Activated CD8-positive, alpha-beta memory T cell treated with anti-CD3 and anti-CD28 coated beads for 48 hours (primary cell): ENCODE measurements at regions not wholly inside any gene's neighbourhood (a gene's known extent, or its start where the extent isn't known, plus 50 kb on each side); places are given as distances from the start of the nearest gene placed in this dataset.
"Not testable (repeated sequence)": the region's sequence is repeated elsewhere in the genome, so short reads cannot be mapped to it uniquely, and the experiment has no call there.

Experiments used
- DNase-seq, 3 experiments: peaks; one replicate each; pipeline ENCODE4 v3.0.0-alpha.2; 2020; ENCODE audit warnings: low read depth in 2 of 3, low spot score in 2 of 3

DNA sequence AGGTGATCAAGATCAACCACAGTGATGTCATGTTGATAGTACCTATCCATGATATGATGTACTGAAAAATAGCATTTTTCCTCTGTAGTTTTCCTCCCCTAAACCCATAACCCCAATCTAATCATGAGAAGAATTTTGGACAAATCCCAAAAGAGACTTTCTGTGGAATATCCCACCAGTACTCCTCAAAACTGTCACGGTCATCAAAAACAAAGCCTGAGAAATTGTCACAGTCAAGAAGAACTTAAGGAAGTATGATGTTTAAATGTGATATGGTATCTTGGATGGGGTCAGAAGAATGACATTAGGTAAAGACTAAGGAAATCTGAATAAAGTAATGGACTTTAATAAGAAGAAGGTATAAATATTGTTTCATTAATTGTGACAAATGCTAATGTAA, 248.8 kb downstream of the RMST start:
- DNase-seq = no peak

DNA sequence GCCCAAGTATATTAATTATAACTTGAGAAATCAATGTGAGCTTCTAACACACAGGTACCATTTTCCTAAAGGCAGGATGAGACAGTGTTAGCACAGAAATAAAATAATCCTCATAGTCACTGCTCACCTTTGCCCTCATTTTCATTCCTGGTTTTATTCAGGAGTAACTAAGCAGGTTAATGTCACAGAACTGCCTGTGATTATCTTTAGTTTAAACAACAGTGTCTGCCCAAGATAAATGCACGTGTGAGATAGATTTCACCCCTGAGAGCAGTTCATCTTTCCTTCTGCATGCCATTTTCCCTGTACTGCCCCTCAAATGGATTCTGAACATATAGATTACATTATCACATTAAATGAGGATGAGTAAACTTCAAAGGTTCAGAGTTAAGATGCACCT, 250.7 kb downstream of the RMST start:
- no peak for DNase-seq

DNA sequence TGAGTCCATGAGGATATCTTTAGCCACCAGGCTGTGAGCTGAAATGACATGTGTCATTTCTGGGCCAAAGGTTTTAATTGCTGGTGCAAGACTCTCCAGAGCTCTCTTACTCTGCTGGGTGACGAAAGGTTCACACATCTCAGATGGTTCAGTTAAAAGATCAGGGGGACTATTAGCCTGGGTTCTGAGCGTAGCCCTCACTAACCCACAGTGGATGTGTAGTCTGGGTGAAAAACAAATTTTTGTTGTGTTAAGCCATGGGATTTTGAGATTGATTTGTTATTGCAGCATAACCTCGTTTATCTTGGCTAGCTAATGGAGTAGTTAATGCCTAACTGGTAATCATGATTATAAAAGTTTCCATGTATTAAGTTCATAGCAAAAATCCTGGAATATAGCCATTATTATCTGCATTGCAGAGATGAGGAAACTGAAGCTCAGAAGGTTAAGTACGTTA, 251.5 kb downstream of the RMST start:
- no peak for DNase-seq

DNA sequence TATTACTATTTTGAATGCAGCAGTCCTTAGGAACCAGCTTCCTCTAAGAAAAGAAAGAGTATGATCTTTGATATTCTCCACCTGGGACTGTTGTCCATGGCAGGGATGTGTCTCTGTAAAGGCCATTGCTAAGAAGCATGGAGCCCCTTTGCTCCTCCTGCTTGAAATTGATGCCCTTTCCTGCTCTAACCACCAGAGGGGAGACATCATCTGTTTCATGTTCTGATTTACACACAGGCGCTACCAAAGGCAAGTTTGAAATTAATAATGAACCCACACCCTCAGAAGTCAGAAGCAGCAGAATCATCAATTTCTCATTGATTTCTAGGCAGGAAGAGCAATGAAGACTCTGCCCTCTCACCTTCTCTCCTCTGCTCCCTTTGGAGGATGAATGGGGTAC, 253.8 kb downstream of the RMST start:
- DNase-seq = no peak

DNA sequence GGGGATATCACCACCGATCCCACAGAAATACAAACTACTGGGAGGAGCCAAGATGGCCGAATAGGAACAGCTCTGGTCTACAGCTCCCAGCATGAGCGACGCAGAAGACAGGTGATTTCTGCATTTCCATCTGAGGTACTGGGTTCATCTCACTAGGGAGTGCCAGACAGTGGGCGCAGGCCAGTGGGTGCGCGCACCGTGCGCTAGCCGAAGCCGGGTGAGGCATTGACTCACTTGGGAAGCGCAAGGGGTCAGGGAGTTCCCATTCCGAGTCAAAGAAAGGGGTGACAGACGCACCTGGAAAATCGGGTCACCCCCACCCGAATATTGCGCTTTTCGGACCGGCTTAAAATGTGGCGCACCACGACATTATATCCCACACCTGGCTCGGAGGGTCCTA, 261.2 kb downstream of the RMST start:
- DNase-seq = not testable (repeated sequence)

DNA sequence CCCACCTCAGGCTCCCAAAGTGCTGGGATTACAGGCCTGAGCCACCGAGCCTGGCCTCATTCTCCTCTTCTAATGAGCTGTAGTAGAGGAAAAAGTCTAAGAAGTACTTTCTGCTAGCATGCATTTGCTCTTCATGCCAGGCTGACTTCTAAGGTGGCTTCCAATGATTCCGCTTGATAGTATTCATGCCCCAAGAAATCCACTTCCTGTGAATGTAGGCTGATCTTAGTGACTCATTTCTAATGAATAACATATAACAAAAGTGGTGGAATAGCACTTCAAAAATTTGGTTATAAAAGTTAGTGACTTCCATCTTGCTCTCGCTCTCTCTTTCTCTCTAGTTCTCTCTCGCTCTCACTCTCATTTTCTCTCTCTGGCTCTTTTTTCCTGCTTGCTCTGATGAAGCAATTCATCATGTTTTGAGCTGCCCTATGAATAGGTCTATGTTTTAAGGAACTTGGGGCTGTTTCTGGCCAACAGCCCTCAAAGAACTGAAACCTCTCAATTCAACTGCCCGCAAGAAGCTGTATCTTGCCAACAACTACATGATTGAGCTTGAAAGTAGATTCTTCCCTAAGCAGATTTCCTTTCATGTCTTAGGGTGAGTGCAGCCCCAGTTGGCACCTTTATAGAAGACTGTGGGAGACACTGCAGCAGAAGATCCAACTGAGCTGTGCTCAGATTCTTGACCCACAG, 282.9 kb downstream of the RMST start:
- DNase-seq = no peak

DNA sequence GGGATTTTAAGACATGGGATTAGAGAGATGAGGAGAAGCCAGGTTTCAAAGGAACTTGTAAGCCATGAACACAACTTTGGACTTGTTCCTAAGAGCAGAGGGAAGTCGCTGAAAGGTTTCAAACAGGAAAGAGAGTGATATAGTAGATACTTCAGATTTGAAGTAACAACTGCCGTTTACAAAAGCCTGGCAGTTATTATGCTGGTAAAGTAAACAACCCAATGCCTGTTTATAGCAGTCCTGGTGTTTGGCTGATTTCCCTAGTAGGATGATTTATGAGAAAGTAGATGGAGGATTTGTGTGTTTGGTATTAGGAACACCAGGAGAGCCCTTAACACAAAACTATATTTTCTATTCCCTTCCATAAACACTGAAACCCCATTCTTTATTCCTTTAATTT, 285.7 kb downstream of the RMST start:
- DNase-seq = no peak

DNA sequence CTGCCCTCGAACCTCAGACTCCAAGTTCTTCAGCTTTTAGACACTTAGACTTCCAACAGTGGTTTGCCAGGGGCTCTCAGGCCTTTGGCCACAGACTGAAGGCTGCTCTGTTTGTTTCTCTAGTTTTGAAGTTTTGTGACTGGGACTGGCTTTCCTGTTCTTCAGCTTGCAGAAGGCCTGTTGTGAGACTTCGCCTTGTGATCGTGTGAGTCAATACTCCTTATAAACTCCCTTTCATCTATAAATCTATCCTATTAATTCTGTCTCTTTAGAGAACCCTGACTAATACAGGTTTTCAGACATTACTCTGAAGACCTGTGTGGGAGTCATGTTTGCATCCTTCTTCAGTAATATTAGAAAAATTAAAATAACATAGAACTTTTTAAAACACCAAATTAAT, 289.1 kb downstream of the RMST start:
- no peak for DNase-seq

DNA sequence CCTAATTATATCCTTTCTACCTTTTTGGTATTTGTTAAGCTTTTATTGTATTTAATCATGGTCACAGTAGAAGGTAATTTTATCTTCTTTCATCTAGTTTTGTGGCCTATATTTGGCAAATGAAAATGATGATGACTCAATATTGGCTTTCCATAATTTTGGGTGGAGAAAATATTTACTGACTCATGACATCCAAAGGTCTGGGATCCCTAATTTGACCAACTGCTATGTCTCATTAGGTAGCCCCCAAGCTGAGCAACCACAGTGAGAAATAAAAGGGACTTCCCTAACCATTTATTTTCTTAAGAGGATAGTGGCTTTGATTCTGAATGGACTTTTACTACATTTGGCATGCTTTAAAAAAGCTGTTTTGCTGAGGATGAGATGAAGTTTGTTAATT, 289.5 kb downstream of the RMST start:
- DNase-seq = no peak

DNA sequence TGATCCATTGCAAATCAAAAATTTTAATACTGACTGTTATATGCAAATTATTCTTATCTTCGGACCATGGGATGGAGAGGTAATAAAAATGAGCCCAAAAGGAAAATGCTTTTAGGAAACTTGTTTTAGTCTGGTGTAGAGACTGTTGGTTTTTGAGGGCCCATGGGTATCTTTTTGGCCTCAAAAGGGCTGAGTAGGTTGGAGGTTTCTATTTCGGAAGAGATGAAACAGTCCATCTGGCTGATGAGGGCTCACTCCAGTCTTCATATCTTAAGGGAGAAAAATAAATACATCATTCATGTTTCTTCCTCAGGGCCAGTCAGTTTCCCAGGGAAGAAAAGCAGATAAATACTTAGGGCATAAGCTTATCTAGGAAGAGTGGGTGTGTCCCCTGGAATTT, 290.7 kb downstream of the RMST start:
- DNase-seq = no peak

DNA sequence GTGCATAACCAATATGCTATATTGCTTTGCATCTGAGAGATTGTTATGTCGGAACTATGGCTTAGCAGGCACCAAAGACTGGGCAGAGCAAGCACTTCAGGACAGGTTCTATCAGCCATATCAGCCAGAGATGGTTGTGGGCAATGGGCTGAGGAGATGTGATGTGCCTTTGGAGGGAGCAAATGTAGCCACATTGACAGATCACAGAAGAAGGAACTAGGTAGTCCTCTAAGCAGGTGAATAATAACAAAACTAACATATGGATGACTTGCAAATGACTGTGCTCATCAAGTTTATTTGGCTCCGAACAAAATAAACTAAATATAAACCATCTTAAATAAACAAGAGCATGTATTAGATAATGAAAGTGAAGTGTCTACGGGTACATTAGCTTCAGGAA, 291.7 kb downstream of the RMST start:
- DNase-seq = no peak

DNA sequence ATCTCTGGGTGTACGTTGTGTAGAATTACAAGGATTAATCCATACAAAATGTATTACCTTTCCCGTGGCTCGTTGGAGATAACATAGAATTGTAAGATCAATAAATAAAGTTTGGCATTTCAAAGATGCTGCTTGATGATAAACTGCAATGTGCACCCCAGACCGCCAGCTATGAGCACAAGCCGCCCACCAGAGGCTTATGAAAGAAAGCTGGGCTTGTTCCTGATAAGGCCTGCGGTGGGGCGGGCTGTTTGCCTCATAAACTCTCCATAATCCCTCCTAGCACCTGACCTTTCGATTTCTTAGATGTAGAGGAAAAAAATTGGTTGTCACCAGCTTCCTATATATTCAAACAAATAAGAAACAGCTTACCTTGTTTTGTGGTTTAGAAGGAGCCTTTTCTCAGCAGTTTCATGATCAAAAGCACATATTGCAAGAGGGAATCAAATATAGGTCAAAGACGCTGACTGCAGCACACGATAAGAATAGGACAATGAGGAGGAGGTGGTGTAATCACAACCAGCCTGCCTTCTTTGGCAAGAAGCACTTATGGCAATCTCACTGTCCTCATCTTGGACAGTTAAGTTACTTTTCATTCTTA, 293.6 kb downstream of the RMST start:
- DNase-seq = no peak

DNA sequence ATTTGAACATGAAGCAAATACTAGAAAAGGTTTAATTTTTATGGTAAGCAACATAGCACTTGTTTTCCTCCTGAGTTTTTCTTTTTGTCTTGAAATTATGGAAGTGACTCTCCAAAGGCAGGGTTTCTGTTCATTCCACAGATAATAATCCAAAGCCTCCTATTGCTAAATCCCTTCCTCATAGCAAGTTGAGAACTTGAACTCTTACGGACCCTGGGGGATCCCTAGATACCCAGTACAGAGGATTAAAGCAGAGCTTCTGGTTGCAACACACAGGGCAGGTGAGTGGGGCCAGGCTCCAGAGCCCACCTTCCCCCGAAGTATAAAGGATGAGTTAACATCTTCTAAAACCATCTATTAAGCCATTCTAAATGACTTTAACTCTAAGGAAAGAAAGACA, 294.1 kb downstream of the RMST start:
- DNase-seq = no peak

DNA sequence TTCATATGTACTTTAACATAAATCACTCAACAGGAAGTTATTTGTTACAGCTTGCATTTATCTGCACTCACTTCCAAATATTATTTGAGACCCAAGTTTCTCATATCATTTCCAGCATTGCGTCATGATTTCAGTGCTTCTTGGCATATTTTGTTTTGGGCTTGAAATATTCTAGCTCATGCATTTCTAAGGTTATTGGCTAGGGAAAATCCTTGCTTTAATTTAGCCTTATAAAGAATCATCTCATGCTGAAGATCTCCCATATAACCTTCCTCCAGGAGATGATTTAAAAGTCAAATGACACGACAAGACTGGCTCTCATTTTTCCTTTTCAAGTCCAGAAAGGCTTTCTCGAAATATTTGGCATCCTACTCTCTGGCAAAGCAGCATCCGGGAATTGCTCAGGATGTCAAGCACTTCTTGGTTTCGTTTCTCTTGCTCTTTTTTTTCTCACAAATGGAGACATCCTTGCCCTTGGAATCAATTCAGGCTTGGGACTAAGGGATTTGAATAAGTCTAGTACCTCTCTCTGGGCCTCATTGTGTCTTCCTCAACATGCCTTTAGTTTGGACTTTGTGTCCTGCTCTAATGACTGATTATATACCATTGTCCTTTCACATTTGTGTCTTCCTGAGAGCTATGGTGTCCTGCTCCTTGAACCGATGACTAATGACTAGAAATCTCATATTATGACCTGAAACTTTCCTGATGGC, 295.0 kb downstream of the RMST start:
- DNase-seq = no peak

DNA sequence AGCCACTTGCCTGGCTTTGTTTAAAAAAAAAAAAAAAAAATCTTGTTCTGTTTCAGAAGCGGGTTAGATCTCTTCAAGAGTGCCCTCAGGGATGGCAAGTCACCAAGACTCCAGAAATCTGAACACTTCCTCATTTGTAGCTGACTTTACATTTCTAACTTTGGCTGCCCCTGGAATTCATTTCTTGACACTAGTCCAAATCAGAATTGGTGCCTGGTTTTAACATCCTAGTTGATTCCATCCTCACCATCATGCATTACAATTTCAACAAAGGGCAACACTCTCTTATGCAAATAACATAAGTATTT, 295.5 kb downstream of the RMST start:
- no peak for DNase-seq

DNA sequence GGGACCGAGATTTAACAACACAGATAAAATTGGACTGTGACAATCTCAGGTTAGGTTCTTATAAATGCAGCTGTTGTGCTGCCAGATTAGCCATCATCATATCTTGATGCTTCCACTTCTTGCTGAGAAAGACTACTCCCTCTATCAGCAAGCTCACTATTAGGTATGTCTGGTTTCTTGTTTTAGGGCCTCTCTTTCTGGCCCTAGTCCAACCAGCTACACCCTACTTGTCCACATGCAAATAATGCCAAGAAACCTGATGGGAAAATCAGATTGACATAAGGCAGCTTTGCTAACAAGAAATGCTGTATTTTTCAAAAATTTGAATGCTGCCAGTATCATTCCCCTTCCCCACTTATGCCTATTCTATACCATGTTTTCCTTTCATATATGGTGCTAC, 296.0 kb downstream of the RMST start:
- DNase-seq = no peak

DNA sequence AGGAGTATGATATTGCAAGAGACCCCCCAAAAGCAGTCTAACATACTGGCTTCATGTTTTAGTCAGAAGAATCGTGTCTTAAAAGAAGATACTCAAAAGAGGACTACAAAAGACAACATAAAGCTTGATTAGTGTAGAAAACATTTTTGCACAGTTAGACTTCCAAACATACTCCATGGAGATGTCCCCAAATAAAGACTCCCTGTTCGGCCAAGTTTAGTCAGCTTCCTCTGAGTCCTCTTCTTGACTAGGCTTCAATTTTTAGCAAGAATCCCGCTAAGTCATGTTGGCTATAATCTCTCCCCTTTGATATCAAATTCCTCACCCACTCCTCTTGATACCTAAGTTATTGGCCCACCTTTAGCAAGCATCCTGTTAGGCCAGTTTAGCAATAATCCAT, 298.0 kb downstream of the RMST start:
- DNase-seq = no peak

DNA sequence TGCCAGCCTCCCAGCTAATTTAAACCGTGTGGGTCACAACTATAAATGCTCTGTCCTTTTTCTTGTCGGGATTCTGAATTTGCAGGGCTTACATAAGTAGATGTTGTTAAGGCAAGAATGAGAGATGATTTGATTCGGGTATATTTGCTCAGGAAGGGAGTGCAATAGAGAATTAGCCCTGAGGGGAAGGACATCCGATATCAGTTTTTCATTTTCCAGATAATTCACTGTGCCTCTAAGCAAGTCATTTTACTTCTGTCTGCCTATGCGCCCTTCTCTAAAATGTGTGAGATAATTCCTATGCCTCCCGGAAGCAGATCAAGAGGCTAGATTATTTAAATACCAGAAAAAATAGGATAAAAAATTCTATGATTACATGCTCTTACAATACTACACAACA, 300.5 kb downstream of the RMST start:
- no peak for DNase-seq

DNA sequence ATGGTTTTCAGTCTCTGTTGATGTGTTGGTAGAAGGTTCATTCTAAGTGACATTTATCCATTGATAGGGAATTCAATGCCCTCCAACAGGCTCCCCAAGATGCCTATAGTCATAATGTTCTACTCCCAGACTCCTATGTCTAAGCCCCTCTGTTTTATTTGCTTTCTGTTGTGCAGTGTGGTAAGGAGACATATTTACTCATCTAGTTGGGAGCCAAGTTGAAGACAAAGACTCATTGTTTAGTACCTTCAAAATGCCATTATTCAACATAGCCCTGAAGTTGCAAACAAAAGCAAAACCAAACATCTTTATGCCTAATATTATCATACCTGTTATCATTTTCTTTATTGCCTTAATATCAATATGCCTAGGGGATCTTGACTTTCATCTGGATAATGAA, 302.1 kb downstream of the RMST start:
- no peak for DNase-seq

DNA sequence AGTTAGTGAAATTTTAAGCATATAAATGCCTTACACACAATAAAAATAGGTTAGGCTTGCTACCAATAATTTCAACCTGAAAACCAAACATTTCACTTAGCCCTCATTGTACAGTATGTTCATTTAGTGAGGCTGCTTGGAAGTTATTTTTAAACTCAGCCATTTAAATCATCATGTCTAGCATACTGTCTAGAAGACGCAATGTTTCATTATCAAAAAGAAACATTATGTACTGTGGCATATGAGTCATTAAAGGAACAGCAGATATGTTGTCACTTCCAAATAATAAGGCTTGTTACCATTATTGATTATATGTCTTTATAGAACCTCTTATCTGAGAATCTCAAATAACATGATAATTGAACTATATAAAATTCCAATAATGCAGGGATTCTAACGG, 304.7 kb downstream of the RMST start:
- DNase-seq = no peak

DNA sequence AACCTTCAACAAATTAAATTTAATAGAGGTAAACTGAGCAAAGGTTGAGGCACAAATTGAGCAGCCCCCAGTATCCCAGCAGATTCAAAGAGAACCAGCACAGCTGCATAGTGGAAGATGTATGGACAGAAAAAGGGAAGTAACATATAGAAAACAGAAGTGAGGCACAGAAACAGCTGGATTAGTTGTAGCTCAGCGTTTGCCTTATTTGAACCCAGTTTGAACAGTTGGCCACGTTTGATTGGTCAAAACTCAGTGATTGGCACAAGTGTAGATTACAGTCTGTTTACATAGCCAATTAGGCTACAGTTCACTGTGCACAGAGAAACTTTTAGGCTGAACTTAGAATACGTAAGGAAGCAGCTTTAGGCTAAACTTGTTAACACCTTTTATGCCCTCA, 315.5 kb downstream of the RMST start:
- no peak for DNase-seq

DNA sequence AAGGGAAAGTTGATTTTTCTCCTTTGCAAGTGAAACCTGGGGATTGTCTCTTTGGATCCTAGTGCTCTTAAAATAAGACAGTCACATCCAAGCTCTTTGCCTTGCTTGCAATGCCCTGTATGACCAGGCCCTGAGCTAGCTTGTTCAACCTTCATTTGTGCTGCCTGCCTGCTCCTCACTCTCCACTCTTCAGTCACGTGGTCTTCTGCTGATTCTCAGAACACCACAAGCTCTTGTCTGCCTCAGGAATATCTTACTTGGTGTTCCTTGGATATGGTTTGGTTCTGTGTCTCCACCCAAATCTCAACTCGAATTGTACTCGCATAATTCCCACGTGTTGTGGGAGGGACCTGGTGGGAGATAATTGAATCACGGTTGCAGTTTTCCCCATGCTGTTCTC, 318.7 kb downstream of the RMST start:
- DNase-seq = no peak

DNA sequence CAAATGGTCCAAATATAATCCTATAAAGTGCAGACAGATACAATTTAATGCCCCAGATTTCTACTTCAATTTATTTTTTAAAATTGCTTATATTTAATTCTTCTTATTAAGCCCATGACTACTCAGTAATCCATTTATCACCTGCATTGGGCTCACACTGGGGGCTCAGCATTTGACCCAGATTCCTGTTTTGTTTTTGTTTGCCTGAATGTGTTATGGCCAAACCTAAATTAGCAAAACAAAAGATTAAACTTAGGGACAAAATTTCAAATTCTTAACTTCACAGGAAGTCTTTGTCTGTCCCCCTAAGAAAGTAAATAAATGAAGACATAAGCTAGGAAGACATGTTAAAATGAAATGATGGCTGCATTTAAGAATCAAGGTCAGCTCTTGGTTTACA, 322.3 kb downstream of the RMST start:
- no peak for DNase-seq
